ENCODE measurements at regions not wholly inside any gene's neighbourhood (a gene's known extent, or its start where the extent isn't known, plus 50 kb on each side); places are given as distances from the start of the nearest gene placed in this dataset.

DNA sequence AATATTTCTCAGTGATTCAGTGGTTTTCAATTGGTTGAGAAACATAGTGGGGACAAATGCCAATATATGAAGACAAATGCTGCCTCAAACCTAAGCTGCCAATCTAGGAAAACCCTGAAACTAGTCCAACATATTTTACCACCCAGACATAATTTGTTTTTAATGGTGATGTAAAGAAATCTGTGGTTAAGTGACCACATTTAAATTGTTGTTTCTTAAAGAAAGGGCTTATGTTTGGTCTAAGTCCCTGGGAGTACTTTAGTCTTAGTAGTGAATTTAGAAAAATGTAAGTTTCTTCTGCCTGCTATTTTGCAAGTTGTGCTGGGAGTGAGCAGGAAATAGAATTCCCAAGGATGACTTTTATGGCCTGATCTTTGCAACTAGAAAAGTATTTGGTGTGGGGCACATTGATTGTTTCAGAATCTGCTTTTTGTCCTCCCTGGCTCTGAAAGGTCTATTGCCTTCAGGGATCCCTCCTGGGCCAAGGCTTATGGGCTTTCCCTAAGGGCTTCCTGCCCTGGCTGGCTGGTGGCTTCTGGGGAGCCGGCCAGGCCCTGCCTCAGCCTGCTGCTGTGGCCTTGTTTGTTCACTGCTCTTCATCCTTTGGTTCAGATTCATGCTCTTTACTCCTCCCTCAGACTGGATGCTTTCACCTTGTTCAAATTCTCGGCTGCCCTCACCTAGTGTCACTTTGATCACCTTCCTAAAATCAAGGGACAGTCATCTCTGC, 169.8 kb upstream of the JADE1 start:
- Histone ChIP-seq H3K36me3 (ENCODE audit: insufficient read depth, low read length) (no peaks in the 10 kb centered on the region), H3K27me3 (ENCODE audit: insufficient read depth, low read length) (no peaks in the 10 kb centered on the region), H3K4me1 (ENCODE audit: insufficient read depth, low read length) (peaks cover 4% of the 10 kb centered on the region), H3K27ac (ENCODE audit: low read depth, low read length) (no peak overlapping the region), H2AFZ (ENCODE audit: low read length) (peak overlapping the region; percentile 91), H3K4me3 (ENCODE audit: insufficient read depth, low read length) (no peak overlapping the region), H3K4me2 (ENCODE audit: insufficient read depth, low read length) (no peak overlapping the region), H3K79me2 (ENCODE audit: insufficient read depth, low read length) (no peaks in the 10 kb centered on the region), H3K9me3 (ENCODE audit: low read depth, low read length) (no peaks in the 10 kb centered on the region), H4K20me1 (ENCODE audit: insufficient read depth, low read length) (no peaks in the 10 kb centered on the region)
- no peak for DNase-seq (ENCODE audit: insufficient read length, low spot score, missing footprints)
- TF ChIP-seq, protein P1, sequence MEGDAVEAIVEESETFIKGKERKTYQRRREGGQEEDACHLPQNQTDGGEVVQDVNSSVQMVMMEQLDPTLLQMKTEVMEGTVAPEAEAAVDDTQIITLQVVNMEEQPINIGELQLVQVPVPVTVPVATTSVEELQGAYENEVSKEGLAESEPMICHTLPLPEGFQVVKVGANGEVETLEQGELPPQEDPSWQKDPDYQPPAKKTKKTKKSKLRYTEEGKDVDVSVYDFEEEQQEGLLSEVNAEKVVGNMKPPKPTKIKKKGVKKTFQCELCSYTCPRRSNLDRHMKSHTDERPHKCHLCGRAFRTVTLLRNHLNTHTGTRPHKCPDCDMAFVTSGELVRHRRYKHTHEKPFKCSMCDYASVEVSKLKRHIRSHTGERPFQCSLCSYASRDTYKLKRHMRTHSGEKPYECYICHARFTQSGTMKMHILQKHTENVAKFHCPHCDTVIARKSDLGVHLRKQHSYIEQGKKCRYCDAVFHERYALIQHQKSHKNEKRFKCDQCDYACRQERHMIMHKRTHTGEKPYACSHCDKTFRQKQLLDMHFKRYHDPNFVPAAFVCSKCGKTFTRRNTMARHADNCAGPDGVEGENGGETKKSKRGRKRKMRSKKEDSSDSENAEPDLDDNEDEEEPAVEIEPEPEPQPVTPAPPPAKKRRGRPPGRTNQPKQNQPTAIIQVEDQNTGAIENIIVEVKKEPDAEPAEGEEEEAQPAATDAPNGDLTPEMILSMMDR (IDR thresholded peaks at IDR 0.05; ENCODE audit: extremely low read depth, low read depth, low read length): no peak

DNA sequence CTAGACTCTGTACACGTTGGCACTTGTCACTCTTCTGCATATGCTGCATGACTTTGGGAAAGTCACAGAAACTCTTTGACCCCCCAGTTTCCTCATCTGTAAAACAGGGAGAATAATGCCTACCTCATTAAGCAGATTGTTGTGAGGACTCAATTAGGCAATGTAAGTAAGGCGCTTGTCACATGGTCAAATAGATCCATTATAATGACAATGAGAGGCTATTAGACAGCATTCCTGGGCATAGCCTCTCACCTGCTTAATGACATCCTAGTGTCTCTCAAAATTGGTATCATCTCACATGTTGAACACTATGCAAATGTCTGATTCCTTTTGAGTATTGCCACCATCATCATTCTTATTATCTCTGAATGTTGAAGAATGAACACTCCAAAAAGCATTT, 172.6 kb upstream of the JADE1 start:
- Histone ChIP-seq H3K27ac (ENCODE audit: low read depth, low read length) (no peak overlapping the region), H2AFZ (ENCODE audit: low read length) (no peak overlapping the region), H3K36me3 (ENCODE audit: insufficient read depth, low read length) (no peaks in the 10 kb centered on the region), H3K4me2 (ENCODE audit: insufficient read depth, low read length) (no peak overlapping the region), H3K4me1 (ENCODE audit: insufficient read depth, low read length) (peaks cover 4% of the 10 kb centered on the region), H4K20me1 (ENCODE audit: insufficient read depth, low read length) (no peaks in the 10 kb centered on the region), H3K4me3 (ENCODE audit: insufficient read depth, low read length) (no peak overlapping the region), H3K79me2 (ENCODE audit: insufficient read depth, low read length) (no peaks in the 10 kb centered on the region), H3K9me3 (ENCODE audit: low read depth, low read length) (no peaks in the 10 kb centered on the region), H3K27me3 (ENCODE audit: insufficient read depth, low read length) (no peaks in the 10 kb centered on the region)
- DNase-seq (ENCODE audit: insufficient read length, low spot score, missing footprints): no peak
- TF ChIP-seq, protein P1 (IDR thresholded peaks at IDR 0.05; ENCODE audit: extremely low read depth, low read depth, low read length): no peak

DNA sequence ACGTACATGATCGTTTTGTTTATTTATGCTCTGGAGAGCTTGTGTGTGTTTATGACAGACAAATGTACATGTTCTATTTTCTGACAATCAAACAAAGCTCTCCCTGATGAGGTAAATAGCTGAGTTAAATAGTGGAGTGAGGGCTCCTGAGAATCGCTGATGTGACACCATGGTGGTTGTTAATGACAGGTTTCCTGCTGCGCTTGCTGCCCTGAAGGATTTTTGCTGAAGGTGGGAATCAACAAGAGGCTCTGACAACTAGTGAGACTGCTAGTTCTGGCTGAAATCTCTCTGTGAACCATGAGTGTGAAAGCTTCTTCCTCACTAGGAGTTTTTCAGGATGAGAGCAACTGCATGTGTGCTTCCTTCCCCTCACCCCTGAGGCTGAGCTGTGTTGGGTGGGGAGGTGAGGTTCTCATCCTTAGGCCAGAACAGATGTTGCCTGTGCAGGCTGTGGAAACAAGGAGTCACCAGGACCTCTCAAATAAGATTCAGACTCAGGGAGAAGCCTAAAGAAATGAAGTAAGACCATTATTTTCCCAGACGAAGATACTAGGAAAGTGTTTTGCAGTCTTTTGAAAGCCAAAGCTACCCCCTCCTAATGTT, 173.4 kb upstream of the JADE1 start:
- H3K9me3 ChIP-seq (ENCODE audit: low read depth, low read length): no peaks in the 10 kb centered on the region
- H3K79me2 ChIP-seq (ENCODE audit: insufficient read depth, low read length): no peaks in the 10 kb centered on the region
- no peak overlapping the region for H2AFZ ChIP-seq (ENCODE audit: low read length)
- H3K4me1 ChIP-seq (ENCODE audit: insufficient read depth, low read length): peaks cover 4% of the 10 kb centered on the region
- TF ChIP-seq, protein P1 (IDR thresholded peaks at IDR 0.05; ENCODE audit: extremely low read depth, low read depth, low read length): no peak
- DNase-seq (ENCODE audit: insufficient read length, low spot score, missing footprints): no peak
- no peaks in the 10 kb centered on the region for H3K36me3 ChIP-seq (ENCODE audit: insufficient read depth, low read length)
- no peaks in the 10 kb centered on the region for H4K20me1 ChIP-seq (ENCODE audit: insufficient read depth, low read length)
- no peak overlapping the region for H3K27ac ChIP-seq (ENCODE audit: low read depth, low read length)
- no peak overlapping the region for H3K4me3 ChIP-seq (ENCODE audit: insufficient read depth, low read length)
- H3K27me3 ChIP-seq (ENCODE audit: insufficient read depth, low read length): no peaks in the 10 kb centered on the region
- no peak overlapping the region for H3K4me2 ChIP-seq (ENCODE audit: insufficient read depth, low read length)

DNA sequence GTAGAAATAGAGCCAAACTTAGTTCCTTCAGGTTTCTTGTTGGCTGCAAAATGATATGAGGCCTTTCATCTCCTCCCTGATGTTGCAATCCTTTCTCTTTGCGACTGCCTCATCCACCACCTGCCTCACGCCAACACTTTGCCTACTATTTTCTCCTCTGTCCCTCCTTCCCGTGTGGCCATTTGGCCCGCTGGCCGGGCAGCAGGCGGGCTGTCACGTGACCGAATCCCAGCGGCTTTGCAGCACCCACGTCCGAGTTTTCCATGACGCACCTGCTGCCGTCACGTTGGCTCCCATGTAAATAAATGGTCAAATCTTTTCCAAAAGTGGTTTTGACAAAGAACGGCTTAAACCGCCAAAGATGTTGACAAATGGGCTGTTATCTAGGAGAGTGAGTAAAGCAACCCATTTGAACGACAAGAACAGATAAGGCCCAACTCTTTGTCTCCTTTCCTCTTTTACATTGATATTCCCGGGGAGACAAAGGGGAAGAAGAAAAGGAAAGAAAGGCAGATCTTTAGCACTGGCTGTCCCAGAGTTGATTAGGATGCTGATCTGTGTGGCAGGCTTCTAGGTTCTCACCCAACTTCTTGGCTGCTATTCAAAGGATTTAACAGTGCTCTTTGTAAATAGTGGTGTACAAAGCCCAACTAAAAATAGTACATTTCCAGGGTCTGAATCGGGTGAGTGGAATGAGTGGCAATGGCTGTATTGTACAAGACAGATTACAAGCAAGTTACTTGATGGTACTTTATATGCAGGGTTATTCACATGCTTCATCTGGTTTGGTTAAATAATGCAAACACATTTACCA, 174.2 kb upstream of the JADE1 start:
- Histone ChIP-seq H3K79me2 (ENCODE audit: insufficient read depth, low read length) (no peaks in the 10 kb centered on the region), H3K4me1 (ENCODE audit: insufficient read depth, low read length) (peaks cover 4% of the 10 kb centered on the region), H3K36me3 (ENCODE audit: insufficient read depth, low read length) (no peaks in the 10 kb centered on the region), H3K27ac (ENCODE audit: low read depth, low read length) (no peak overlapping the region), H3K4me2 (ENCODE audit: insufficient read depth, low read length) (no peak overlapping the region), H4K20me1 (ENCODE audit: insufficient read depth, low read length) (no peaks in the 10 kb centered on the region), H3K9me3 (ENCODE audit: low read depth, low read length) (no peaks in the 10 kb centered on the region), H3K4me3 (ENCODE audit: insufficient read depth, low read length) (no peak overlapping the region), H2AFZ (ENCODE audit: low read length) (no peak overlapping the region), H3K27me3 (ENCODE audit: insufficient read depth, low read length) (no peaks in the 10 kb centered on the region)
- no peak for DNase-seq (ENCODE audit: insufficient read length, low spot score, missing footprints)
- TF ChIP-seq, protein P1 (IDR thresholded peaks at IDR 0.05; ENCODE audit: extremely low read depth, low read depth, low read length): no peak
